Astrocyte (in vitro differentiated cells and primary cell): ENCODE measurements at regions not wholly inside any gene's neighbourhood (a gene's known extent, or its start where the extent isn't known, plus 50 kb on each side); places are given as distances from the start of the nearest gene placed in this dataset.

Source experiments
- CTCF ChIP-seq: IDR thresholded peaks from 2 replicates; pipeline ENCODE4 v1.5.1; 2011; ENCODE audit warnings: low read depth, mild to moderate bottlenecking, inconsistent platforms, low read length, moderate library complexity; ENCODE audit not compliant: insufficient read depth
- EZH2 ChIP-seq: IDR thresholded peaks from 2 replicates; pipeline ENCODE4 v1.6.1; 2012; ENCODE audit warnings: mild to moderate bottlenecking, low read length, inconsistent platforms; ENCODE audit not compliant: insufficient read depth

GRCh38 chr11:92759571-92760214 lies 209.8 kb upstream of the MTNR1B start:
- no peak for TF ChIP-seq CTCF
- no peak for TF ChIP-seq EZH2
